Activated CD8-positive, alpha-beta memory T cell treated with anti-CD3 and anti-CD28 coated beads for 36 hours (primary cell): ENCODE measurements at regions not wholly inside any gene's neighbourhood (a gene's known extent, or its start where the extent isn't known, plus 50 kb on each side); places are given as distances from the start of the nearest gene placed in this dataset.
"Not testable (repeated sequence)": the region's sequence is repeated elsewhere in the genome, so short reads cannot be mapped to it uniquely, and the experiment has no call there.

Source experiments
- CTCF ChIA-PET: fragments of 350-600 bp; sonication (Branson Sonifier 250); formaldehyde crosslinking; loops from one replicate; lab custom pipeline; 2021; ENCODE audit warnings: antibody characterized with exemption; lab: Charles Lee
- POLR2A ChIA-PET: fragments of 350-600 bp; sonication (Branson Sonifier 250); formaldehyde crosslinking; loops from one replicate; lab custom pipeline; 2021; ENCODE audit warnings: antibody characterized with exemption; lab: Charles Lee

- CTCF ChIA-PET: no interaction called here
- POLR2A ChIA-PET: no interaction called here
These were observed 448.6 kb downstream of the GJA1 start for GRCh38 chr6:121884091-121884490.

DNA sequence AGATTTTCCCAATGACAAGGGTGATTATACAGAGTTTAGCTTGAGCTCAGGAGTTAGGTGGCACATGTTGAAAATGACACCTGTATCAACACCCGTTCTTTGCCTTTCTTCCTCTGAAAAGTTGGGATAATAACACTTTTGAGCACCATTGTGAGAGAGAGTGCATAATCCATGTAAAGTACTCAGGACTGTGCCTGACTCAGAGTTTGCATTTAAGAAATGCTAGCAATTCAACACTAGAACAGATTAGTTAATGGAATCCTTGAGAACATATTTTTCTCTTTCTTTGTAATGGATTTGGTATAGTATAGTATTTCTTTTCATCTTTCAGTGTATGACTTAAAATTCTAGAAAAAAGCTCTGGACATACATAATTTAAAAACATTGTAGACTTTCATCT is 449.2 kb downstream of the GJA1 start:
- POLR2A ChIA-PET: no interaction called here
- CTCF ChIA-PET: no interaction called here

DNA sequence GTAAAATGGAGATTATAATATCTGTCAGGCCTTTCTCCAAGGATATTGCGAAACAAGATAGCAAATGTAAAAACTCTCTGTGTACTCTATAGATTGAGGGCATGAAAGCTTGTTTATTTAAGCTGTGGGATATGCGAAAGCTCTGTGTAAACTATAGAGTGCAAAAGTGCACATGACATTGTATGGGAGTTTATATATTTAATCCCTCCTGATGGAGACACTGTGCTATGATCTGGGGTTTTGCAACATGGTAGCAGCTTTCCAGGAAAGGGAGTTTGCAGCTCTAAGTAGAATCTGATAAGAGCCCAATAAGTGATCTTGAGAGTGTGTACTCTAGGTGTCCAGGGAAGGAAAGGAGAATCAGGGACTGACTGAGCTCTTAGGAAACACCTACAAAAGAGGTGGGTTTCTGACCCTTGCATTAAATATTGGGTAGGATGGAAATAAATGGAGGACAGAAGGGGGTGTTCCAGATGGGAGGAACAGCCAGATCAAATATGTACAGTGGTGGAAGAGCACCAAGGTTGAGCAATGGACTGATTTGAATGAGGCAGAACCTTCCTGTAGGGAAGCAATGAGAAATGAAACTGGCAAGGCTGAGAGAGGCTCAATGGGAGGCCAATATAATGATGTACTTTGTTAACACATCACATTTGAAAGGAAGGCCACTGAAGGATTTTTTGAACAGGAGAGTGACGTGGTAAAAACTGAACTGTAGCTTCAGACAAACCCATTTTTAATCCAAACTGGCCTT is 450.1 kb downstream of the GJA1 start:
- CTCF ChIA-PET: no interaction called here
- POLR2A ChIA-PET: no interaction called here

DNA sequence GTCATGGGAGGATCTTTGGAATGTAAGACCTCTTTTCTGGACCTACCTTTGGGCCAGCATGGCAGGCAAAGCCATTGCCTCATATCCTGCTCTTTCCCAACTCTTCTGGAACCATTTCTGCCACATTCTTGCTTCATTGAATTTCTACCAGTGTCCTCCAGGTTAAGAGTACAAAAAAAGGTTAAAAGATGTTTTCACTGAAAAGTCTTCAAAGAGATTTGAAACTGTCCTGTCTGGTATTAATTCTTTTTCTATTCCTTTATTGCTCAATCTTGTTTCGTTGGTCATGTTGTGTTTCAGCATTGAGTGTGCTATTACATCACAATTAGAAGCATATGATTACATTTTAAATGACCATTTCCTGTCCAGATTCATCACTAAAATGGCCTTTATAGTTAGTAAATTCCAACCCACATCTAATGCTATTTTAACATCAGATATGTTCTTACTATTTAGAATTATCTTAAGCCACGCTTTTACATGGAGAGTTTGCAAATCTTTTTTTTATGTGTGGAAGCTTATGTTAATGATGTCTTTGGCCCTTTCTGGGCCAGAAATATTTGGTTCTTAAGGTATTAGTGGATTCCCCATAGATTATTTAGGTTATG is 450.9 kb downstream of the GJA1 start:
- POLR2A ChIA-PET: no interaction called here

GRCh38 chr6:121887724-121888123 is 452.3 kb downstream of the GJA1 start:
- ChIA-PET POLR2A (no interaction called here), CTCF (no interaction called here)

More for the DNA sequence above, 450.9 kb downstream of the GJA1 start:
- CTCF ChIA-PET: no interaction called here

DNA sequence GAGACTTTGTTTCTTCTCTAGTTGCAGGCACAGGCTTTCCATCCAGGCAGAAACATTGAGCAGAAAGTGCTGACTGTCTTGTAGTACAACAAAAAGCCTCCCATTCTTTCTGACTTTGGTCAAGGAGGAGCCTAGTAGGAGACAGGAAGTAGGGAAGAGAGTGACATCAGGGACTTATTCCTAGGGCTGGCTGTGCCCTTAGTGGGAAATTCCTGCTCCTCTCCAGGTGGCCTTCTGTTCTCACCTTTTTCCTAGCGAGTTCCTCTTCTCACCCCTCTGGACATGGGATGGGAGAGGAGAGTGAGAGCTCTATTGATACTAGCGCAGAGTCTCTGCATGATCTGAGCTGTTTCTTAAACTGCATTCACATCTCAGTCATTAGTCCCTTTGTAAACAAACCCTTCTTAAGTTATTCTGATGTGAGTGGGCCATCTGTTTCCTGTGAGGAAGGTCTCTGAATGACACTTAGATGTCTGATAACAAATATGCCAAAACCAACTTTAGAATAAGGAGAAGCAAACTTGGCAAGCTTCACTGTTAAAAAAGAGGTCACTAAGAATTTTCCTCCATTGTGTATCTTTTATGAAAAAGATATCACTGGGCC is 455.0 kb downstream of the GJA1 start:
- ChIA-PET POLR2A (no interaction called here), CTCF (no interaction called here)

DNA sequence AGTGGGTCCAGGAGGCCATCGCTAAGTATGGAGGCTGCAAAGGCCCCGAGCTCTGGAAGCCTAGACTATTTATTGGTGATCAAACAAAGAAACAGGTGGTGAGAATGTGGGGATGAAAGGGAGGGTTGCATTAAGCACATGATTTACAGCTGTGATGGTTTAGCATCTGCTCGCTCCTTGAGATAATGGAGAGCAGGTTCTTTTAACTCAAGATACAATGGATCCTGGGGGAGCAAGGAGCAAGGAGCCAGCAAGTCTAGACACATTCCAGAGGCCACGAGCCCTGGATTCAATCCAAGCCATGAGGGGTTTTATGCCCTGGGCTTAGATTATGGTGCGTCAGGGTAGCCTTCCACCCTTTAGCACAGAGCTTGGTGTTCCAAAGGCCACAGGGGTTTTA is 460.3 kb downstream of the GJA1 start:
- POLR2A ChIA-PET, CTCF ChIA-PET: not testable (repeated sequence)

DNA sequence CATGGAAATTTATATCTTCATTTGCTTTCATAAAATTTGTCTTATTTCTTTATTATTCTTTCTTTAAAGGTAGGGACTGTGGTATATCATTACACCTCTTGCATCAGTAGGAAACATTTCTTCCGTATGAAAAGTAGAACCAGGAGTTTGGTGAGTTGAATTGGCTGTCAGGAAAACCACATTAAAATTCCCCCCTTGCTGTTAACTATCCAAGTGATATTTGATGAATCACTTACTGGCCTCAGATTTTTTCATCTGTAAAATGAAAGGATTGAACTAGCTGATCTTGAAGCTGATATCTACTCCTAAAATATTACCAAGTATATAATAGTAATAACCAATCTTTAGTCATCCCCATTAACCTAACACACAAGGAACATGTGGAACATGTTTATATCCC is 460.9 kb downstream of the GJA1 start:
- ChIA-PET POLR2A (no interaction called here), CTCF (no interaction called here)

DNA sequence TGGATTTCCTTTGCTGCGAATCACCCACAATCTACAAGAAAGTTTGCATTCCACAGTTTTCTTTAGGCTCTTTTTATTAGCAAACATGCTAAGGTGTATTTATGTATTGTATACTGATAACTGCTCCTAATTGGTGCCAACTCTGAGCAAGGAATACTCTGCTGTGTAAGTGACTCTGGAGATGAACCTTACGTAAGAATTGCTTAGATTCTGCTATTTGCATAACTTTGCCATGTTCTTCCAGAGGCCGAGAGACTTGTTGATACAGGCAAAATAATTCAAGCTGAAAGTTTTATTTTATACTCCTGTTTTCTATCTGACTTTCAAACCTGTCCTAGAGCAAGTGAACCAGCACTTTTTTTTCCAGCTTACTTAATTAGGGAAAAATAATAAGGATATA is 461.3 kb downstream of the GJA1 start:
- CTCF ChIA-PET: no interaction called here
- POLR2A ChIA-PET: no interaction called here

DNA sequence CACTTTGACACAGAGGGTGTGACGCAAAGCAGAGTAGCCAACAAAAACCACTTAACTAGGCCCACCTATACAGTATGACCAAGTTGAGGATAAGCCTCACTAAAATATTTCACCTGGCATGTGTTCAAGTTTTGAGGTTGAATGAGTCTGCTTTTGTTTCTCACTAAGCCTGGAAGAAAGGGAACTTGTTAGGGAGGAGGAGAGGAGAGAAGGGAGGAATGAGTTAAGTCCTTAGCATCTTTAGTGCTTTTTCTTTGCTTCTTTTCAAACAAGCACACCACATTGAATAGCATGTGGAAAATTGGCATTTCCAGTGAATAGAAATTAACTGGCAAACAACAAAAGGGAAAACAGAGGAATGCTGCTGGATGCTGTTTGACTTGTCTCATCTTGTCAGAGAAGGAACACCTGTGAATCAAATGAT is 461.9 kb downstream of the GJA1 start:
- ChIA-PET POLR2A (no interaction called here), CTCF (no interaction called here)

DNA sequence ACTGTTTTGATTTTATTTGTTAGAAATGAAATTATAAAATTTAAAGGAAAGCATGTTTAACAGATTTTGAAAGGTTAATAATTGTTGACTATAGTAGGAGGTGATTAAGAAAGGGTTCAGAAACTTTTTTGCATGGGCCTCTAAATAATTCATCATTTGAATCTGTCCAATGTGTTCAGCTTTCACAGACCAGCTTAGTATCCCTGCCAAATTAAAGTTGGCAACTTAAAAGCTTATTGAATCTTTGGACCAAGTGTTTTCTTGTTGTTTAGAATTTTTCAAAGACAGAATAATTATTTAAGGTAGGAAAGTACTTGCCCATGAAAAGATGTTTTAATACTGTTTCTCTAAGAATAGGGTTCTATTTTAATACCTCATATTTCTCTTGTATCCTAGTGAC is 466.0 kb downstream of the GJA1 start:
- ChIA-PET POLR2A (no interaction called here), CTCF (no interaction called here)

GRCh38 chr6:121904559-121904958 is 469.1 kb downstream of the GJA1 start:
- ChIA-PET CTCF (no interaction called here), POLR2A (no interaction called here)

DNA sequence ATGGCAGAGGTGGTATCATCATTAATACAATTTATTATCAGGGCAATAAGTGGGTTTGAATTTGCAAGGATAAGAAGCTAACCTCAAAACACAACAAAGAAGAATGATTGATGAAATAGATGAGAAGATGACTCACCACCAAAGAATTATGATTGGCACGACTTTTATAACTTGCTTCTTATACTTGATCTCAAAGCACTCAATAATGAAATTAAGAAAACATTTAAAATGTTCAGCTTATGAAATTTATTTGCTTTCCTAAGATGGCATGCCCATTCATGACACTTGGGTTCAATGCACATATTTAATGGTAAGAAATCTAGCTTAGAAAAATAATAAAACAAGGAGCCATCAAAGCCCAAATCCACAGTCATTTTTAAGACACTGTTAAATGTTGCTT is 477.5 kb downstream of the GJA1 start:
- ChIA-PET CTCF (no interaction called here), POLR2A (no interaction called here)

- CTCF ChIA-PET: no interaction called here
- POLR2A ChIA-PET: no interaction called here
These were observed 481.9 kb downstream of the GJA1 start for GRCh38 chr6:121917263-121917829.

GRCh38 chr6:121917834-121918559 is 481.5 kb upstream of the HSF2 start:
- ChIA-PET CTCF (no interaction called here), POLR2A (no interaction called here)

DNA sequence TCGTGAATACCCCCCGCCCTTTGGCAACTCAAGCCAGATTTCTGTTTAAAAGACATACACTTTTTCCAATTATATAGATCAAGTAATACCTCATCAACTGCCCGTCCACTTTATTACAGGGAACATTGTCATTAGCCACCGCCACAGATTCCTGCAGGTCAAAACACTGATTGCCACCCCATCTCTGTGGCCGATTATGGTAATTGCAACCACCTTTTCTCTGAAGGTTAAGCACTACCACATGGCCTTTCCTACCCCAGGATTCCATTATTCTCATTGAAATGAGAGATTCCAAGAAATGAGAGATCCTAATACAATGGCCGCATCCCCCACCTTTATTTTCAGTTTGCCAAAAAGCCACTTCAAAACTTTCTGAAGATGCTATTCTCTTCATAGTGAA is 478.8 kb upstream of the HSF2 start:
- POLR2A ChIA-PET: no interaction called here
- CTCF ChIA-PET: no interaction called here

GRCh38 chr6:121925024-121925423 is 474.4 kb upstream of the HSF2 start:
- ChIA-PET POLR2A (no interaction called here), CTCF (no interaction called here)

DNA sequence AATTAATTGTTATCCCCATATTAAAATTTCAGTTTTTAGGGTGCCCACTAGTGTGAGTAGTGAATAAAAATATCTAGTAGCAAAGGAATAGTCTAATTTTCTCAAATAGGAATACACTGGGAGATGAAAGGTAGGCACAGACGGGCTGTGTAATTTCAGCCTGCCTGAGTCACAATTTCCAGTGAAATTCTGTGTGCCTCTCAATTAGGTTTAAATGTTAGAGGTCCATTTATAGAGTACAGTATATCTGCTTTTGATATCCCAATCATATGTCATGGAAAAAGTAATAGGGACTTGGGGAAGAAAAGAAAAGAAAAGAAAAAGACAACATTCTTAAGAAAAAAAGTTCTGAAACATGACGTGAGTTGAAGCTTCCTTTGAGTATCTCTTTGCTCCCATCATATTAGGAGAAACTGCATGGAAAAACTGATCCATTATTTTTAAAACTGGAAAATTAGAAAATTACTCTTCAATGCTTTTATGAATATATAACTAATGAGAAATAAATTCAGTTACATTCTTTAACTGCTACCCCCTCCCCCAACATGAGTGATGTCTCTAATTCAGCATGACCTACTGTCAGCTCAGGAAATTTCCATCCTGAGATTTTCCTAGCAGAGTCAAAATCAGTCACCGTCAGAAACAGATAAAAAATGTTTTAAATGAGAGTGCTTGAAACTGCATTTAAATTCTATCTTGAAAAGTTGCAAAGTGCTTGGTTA is 473.8 kb upstream of the HSF2 start:
- POLR2A ChIA-PET: no interaction called here
- CTCF ChIA-PET: no interaction called here

- POLR2A ChIA-PET: no interaction called here
- CTCF ChIA-PET: no interaction called here
These were observed 470.2 kb upstream of the HSF2 start for GRCh38 chr6:121929301-121929700.
